ENCODE measurements at regions not wholly inside any gene's neighbourhood (a gene's known extent, or its start where the extent isn't known, plus 50 kb on each side); places are given as distances from the start of the nearest gene placed in this dataset.

DNA sequence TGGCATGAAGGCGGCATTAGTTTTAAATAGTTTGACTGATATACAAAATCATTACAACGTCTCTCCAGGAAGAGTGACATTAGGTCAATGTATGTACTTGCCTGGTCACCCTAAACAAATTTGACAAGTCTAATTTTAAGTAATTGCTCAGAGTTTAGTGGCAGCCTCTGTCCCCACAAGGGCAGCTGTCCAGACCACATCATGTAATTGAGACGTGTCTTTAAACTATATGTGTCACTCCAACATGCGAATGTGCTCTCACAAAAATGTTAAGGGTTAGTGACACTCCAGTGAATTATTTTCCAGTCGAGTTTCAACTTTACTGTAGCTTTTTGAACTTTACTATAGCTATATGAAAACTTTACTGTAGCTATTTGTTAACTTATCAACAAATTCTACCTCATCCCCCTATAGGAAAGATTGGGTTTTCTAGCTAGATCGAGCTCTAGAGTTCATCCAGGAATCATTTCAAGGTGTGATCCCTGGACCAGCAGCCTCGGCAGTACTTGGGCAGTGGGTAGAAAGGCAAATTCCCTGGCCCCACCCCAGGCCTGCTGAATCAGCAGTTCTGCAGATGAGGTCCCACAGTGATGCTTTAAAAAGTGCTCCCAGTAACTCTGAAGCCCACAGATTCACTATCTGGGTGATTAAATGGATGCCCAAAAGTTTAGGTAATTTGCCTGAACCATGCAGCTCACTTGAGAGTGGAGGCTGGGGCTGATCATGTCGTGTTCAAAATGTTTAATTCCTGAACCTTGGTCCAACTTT is 66.4 kb upstream of the POU3F3 start:
- no peak for DNase-seq

- no peak for DNase-seq
Measured at GRCh38 chr2:104788742-104789455, 65.0 kb upstream of the POU3F3 start.

DNA sequence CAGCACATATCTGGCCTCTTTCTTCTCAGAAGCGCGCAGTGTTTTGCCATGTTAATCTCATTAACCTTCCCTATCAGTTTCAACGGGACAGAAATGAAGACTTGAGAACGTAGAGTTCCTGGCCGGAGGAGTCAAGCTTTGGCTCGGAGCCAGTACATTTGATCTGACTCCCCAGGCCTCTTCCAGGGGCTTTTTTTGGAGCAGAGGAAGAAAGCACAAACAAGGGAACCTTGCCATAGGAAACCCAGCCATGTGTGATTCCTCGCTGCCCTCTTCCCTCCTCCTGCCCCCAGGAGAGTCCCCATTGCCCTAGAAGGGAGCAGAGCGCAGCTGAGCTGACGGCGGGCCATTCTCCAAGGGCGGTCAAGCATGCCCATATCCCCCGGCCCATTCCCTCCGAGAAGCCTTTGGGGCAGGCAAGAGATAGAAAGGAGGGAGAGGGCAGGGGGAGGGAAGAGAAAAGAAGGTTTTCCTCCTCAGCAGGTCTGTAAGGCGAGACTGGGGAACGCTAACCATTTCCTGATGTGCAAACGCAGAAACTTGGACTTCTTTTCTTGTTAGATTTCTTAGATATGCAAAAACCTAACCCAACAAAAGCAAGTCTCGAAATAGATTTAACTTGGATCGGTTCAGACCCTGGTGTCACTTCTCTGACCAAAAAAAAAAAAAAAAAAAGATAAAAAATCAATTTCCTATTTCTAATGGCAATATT is 63.7 kb upstream of the POU3F3 start:
- DNase-seq, result no peak

DNA sequence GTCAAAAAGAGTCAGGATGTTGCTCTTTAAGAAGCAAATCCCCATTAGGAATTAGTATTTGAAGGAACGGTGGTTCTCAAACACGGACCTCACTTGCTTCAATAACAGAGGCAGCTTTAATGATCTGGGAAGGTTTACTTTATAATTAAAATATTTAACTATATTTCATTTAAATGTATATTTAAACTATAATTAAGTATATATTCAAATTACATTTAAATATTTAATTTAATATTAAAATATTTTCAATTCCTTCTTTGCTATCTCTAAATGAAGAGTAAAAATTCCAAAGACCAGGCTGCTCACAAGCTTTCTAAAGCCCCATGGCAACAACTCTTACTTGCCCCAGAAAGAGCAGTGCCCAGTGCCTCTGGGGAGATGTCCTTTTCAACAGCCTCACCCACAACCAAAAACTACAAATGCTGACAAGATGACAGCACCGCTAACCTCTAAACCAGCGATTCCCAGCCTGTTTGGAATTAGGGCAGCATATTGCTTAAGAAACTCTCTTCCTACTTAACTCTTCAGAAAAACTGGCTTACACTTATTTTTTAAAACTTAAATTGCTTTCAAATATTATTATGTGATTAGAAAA is 62.9 kb upstream of the POU3F3 start:
- DNase-seq, result no peak

DNA sequence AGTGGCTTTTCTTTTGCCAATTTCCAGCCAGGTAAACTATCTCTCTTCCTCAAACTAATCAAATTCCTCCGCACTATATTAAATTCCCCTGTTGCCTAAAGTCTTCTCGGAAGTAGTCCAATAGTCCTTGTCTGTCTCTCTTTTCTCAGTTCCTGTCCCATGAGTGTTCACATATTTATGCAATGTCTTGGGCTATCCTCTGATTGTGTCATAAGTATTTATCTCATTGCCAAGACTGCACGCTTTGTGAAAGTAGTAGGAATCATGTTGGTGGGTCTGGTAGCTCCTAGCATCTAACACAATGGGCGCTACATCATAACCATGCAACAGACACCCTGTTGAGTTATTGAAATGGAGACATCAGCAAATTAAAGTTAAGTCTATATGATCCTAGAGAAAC is 59.9 kb upstream of the POU3F3 start:
- no peak for DNase-seq

DNA sequence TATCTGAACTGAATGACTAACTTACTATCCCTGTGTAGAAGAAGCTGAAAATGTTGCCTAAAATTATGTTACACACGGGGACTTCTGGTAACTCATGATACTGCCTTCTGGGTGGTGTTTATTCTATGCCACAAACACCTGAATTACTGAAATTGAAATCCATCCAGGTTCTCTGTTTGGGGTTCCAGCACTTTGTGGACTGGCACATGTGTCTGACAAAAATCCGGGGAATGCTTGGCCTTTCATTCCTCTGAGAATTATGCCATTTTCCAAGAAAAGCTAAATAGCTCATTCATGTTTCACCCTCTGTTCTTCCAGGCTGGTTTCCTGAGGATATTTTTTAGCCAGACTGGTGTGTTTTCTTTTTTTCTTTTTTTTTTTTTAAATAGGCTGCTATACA is 59.5 kb upstream of the POU3F3 start:
- DNase-seq, result no peak

All from NCI-H446 treated with DMSO at 0.1 percent for 48 hours (cell line).